HG03095 (cell line): ENCODE measurements at regions not wholly inside any gene's neighbourhood (a gene's known extent, or its start where the extent isn't known, plus 50 kb on each side); places are given as distances from the start of the nearest gene placed in this dataset.

Source experiments
- ATAC-seq: cut with Tn5 transposase; IDR thresholded peaks from one replicate; pipeline ENCODE4 v1.9.1; 2021; ENCODE audit warnings: moderate library complexity; ENCODE audit not compliant: unreplicated experiment

DNA sequence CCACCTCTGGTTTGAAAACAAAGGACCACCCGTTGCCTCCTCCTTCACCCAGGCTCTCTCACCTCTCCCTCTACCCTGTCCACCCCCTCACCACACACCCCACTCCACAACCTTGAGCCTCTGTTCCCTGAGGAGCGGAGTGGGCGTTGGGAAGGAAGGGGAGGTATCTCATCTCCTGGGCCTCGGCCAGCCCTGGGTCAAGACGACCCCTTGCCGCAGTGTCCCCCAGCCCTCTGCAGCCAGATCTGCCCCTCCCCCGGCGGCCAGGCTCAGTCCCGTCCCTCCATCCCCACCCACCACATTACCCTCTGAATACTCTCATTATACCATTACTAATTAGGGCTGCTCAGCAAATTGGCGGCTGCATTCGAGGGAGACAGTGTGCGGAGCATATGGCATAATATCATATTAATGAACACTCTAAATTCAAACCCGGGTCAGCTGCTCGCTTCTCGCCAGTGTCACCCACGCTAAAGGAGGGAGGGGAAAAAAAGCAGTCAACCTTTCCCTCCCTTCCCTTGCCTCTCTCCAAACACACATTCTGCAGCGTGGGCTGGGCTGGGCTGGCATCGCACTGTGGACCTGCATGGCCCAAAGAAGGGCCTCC is 123.2 kb upstream of the LHX1 start:
- no peak for ATAC-seq

DNA sequence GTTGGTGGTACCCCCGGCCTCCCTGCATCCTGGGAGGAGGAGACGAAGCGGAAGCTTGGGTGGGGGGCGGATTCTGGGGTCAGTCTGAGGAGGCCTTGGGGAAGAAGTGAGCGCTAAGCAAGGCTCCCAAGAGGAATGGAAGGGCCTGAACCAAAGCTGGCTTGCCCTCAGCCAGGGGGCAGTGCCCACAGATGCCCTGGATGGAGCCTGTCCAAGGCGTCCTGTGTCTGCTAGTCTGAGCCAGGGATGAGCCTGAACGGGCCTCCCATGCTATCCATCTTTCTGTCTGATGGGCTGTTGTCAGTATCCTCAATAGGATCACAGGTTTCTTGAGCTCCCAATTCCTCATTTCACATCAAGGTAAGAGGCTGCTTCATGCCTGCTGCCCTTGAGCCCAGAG is 122.3 kb upstream of the LHX1 start:
- ATAC-seq: no peak

DNA sequence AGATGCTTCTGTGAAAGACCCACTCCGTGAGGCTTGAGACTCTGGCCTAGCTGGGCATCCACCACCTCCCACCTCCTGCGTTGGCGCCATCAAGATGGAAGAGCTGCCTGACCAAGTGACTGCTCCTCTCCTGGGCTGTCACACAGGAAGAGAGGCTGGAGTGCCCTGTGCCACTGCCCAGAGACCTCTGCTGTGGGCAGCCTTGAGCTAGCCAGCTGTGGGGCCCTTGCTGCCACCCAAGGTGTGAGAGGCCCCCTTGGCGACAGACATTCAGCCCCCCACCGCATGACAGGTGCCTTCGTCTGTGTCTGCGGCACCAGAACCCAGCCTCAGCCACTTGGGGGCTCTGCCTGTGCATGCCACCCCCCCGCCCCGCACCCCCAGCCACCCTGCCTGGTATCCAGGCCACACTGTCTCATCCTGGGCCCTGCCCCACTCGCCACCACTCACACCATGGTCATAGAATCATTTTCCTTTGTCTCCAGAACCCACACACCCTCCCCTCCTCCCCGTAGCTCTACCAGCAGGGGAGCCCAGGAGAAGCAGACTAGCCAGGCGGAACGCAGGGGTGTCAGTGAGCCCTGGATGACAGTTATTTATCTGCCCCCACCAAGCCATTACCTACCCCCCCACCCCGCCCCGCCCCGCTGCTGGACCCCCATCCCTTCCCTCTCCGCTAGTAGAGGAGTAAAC is 120.9 kb upstream of the LHX1 start:
- ATAC-seq: no peak

DNA sequence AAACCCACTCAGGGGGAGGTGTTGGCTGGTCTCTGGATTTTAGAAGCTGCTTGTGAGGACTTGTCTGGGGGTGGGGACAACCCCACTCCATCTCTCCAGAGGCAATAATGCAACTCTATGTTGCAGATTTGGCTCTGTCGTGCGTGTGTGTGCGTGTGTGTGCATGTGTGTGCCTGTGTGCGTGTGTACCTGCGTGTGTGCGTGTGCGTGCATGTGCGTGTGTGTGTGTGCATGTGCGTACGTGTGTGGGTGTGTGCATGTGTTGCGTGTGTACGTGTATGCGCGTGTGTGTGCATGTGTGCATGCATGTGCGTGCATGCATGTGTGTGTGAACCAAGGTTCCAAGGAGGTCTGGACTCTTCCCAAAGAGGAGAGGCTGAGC is 120.4 kb upstream of the LHX1 start:
- no peak for ATAC-seq

DNA sequence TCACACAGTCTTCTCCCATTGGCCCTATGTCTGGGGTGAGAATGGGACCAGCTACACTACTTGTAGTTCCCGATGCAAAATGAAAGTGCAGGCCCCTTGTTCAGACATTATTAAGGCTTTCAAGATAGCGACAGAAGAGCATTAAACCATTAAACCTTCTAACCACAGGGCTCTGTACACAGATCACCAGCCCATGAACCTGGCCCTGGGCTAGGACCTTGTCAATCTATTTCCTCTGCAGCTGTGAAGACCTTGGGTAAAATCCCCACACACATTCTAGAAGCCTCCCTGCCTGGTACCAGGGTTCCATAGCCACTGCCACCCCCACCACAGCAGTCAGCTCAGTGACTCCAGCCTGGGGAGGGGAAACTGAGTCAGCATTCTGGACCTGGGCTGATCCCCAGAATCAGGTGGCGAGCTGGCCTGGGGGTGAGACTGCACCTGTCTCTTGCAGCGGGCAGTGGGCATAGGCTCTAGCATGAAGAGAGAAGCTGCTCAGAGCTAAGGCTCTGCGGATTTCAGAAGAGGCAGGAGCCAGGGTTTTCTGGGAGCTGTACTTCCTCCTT is 119.7 kb upstream of the LHX1 start:
- ATAC-seq: no peak

DNA sequence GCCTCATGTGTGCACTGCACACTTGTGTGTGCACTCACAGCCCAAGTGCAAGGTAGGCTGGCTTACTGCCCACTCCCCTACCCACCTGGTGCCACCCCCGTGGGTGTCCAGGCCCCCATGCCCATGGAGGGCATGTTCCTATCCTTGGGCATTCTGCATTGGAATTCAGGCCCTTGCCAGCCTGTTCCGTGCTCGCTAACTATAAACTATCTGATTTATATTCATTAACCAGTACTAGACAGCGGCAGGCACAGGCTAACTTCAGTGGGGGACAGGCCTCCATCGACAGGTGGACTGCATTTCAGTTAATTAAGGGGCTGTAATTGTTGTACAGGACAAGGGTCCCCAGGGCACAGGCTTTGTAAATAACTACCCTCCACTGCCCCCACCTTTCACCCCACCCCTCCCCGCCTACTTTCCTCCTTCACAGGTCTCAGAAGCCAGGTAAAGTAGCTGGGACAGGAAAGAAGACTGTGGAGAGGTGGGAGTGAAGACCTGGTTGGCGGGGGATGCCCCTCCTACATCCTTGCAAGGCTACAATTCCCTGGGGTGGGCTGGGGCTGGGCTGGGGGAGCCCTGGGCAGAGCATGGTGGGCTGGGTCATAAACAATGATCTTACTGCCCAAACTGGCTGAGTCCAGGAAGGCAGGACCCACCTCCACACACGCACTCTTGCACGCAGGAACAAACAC is 119.0 kb upstream of the LHX1 start:
- ATAC-seq: no peak

DNA sequence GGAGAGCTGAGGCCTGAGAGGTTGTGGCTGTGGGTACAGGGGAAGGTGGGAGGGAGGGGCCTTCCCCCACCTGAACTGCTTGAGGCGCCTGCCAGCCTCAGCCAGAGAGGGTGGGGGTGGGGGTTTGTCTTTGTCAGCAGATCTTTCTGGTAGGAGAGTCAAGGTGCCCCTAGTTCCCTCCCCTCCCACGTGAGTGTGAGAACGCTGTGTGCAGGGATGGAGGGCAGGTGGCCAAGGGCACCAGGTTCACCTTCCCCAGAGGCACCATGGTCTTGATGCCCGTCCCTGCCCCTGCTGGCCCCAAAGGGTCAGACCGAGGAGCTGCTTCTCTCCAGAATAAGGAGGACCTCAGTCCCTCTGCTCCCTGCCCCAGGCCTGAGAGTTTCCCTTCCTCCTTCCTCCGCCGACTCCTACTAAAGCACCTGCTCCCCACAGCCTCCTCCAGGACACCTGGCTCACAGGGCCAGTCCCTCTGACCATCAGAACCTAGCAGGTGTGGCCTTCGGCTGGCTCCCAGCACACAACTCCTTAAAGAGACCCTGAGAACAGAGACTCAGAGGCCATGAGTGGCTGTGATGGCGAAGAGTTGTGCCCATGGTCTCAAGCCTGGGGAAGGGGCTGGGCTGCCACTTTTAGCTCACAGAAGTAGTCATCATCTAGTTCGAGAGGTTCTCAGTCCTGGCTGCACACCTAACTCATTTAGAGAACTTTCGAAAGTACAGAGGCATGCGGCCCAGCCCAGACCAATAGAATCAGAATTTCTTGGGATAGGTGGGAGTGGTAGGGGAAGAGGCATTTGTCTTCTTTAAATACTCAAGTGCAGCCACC is 113.2 kb upstream of the LHX1 start:
- no peak for ATAC-seq

DNA sequence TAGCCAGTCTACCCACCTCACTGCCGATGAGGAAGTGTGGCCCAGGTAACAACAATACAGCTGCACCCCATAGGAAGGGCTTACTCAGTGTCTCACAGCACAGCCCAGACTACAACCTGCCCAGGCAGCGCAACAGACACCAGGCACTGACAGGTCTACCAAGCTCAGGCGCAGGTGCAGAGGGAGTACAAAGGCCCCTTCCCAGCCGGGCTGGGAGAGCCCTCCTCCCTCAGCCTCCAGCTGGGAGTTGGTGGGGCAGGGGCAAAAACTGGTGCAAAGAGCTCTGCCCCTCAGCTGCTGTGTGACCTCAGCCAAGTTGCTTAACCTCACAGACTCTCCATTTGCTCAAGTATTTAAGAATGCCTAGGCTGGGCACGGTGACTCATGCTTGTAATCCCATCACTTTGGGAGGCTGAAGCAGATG is 112.6 kb upstream of the LHX1 start:
- ATAC-seq: no peak

DNA sequence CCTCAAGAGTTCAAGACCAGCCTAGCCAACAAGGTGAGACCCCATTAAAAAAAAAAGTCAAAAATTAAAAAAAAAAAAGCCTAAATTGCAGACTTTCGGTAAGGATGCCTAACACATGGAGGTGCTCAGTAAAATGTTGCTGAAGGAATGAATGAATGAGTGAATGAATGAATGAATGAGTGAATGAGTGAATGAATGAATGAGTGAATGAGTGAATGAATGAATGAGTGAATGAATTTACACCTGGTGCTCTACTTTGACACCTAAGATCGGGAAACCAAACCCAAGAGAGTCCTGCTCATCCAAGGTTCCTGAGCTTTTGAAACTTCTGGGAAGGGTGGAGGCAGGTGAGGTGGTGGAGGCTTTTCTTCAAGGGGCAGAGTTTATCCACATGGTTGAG is 112.2 kb upstream of the LHX1 start:
- no peak for ATAC-seq

DNA sequence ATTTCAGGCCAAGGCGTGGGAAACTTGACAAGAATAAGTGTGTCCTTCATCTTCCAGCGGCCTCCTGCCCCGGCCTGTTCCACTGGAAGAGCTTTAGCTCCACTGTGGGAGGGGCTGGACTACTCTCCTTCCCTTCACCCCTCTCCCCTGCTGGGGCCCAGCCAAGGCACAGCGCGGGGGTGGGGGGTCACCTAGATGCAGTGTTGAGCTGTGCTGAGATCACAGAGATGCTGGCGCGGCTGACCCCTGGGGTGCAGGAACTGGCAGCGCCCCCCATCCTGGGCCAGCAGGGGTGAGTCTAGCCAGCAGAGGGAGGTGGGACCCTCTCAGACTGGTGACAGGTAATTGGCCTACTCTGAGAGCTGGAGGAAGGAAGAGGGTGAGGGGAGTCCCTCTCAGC is 111.8 kb upstream of the LHX1 start:
- no peak for ATAC-seq

DNA sequence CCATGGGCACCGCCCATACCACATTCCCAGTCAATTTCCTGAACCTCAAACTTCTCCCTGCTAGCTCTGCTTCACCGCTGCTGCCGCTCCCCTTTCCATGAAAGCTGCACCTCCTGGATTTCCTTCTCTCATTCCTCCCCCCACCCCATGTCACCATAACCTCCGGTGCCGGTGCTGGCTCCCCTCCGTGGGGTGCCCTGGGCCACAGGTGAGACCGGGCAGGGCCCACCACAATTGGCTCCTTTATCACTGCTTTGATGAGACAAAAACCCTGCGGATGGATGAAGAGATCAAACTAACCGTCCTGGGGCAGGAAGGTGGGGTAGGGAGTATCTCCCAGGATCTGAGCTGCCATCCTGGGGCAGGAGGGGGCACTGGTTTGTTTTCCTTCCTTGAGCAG is 111.3 kb upstream of the LHX1 start:
- no peak for ATAC-seq

DNA sequence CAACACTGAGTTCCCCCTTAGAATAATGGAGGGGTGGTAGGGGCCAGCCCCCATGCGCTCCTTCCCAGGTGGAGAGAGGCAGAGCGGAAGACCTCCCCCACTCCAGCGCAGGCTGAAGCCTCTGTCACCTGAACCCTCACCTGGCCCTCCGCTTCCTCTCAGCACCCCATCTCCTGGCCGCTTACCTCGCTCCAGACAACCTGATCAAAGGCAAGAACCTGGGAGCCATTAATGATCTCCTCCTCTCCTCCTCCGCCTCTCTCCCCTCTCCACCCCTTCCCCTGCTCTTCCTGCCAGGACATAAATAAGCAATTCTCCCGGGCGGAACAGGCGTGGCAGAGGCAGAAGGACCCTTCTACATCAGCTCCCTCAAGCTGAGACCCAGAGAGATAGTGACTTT is 110.2 kb upstream of the LHX1 start:
- ATAC-seq: no peak

DNA sequence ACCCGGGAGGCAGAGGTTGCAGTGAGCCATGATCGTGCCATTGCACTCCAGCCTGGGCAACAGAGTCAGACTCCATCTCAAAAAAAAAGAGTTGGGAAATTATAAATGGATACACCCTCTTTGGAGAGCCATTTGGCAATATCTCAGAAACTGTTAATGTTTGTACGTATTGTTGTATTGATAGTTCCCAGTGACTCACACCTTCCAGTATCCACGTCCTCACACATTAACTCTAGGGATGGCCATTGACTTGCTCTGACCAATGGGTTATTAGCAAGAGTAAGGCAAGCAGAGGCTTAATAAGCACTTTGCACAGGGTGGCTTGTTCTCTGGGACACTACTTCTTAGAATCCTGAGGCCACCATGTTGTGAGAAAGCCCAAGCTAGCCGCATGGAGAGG is 107.6 kb upstream of the LHX1 start:
- ATAC-seq: no peak

DNA sequence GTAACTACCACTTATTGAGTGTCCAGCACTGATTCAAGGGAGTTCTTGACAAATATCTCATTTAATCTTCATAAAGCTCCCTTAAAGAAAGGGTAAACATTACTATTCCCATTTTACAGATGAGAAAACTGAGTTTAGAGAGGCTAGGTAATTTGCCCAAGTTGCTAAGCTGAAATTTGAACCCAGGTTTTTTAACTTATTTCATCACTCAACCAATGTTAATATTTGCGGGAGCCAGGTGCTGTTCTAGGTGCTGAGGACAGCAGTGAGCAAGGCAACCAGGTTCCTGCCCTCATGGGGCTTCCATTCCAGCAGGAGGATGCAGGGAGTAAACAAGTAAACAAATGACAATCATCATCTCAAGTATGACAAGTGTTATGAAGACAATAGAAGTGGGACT is 104.0 kb upstream of the LHX1 start:
- no peak for ATAC-seq

DNA sequence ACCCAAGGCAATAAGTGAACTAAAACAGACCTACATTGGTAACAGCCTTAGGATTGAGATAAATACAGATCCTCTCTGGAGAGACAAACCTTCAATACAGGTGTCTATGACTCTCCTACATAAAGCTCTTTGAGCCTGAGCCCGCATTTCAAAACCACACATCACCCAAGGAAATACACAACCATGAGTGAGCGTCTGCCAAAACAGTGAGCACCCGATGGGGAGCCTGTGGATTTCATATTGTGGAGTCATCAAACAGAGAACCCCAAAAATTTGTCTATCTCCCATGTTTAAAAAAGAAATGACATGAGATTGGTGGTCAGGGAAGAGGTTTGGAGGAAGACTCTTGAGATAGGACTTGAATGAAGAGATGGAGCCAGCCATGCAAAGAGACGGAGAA is 102.2 kb upstream of the LHX1 start:
- no peak for ATAC-seq

DNA sequence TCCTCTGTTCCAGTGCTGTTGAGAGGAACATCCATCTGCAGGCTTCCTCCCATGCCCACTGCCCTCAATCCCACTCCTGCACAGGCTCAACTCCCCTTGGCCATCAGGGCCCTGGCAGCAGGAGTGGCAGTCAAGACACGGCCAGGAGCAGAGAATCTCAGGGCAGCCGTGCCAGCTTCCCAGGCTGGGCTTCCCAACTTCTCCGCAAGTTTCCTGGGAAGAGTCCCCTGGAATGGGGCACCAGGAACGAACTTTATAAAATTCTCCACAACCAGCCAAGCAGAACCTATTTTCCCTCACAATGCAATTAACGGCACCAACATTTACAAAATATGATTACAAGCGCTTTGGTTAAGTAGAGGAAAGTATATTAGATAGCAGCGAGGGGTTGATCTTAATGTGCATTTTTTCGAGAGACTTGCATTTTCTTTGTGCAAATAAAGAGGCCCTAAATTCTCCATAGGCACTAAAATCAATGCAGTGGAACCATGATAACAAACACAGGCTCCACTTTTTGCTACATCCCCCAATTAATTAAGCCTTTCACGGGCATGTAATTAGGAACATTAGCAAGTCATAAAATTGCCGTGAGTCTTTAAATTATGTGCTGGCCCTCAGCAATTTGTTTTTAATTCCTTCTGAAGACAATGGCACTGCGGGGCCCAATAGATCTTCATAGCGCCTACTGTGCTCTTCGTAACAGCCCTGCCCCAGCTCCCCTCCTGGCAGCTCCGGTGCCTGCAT is 99.9 kb upstream of the LHX1 start:
- ATAC-seq: no peak

DNA sequence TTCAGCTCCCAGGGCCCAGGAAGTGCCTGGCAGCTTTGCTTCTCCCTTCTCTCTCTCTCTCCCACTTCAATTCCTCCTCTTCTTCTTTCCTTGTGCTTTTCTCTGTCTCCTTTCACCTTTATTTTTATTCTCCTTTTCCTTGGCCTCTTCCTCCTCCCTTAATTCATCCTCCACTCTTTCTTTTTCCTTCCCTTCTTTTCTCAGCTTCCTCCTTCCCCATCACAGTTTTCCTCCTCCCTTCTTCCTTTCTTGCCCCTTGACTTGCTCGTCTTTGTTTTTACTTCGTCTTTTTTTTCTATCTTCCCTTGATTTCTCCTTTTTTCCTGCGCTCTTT is 99.4 kb upstream of the LHX1 start:
- no peak for ATAC-seq

DNA sequence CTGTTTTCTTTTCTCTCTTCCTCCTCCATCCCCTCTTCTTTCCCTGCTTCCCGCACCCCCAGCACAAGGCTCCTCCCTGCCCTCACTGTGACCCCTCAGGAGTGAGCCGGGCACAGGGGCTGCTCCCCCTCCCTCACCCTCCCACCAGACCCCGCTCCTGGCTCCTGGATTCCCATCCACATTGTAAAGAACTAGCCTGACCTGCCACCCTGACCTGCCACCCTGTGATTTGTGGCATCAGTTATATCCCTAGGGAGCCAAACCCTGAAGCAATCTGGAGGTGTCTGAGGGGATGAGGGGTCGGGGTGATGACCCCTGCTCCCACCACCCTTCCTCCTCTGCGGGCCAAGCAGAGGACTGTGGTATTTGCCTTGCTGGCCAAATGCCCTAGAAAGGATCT is 98.0 kb upstream of the LHX1 start:
- ATAC-seq: no peak

DNA sequence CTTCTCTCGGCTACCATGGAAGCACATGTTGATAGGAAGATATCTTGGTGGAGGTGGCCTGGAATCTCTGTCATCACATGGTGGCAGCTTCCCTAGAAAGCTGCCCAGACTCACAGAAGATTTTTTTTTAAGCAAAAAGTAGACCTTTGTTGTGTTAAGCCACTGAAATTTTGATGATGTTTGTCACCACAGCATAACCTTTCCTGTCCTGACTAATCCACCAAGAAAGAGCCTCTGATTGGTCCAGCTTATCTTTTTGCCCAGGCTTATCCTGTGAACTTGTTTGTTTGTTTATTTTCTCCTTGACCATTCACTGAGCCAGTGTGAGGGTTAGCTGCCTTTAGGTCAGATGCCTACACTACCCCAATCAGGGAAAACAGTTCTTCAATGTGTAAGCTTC is 96.5 kb upstream of the LHX1 start:
- ATAC-seq: no peak

DNA sequence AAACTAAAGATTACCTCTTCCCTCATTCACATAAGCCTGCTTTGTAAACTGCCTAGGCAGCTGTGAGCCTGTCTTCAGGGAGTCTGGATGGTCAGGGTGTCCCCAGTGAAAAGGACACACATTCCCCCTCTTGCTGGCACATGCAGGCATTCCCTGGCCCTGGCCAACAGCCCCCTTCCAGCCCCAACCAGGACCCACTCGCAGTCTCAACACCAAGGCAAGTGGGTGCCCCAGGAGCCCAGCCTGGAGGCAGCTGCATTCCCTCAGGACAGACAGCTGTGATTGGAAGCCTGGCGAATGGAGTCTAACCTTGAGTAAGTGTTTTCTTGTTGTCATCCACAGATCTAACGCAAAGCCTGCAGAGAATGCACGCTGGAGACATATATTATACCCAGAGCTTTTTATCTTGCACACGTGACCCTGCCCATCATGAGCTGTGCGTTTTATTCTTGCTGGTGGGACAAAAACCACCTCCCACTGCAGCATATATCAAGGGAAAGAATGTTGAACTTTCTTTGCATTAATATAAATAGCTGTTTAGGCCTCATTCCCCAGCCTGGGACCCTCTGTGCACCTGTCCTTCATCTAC is 95.0 kb upstream of the LHX1 start:
- no peak for ATAC-seq
